GM12872 (cell line): ENCODE measurements at regions not wholly inside any gene's neighbourhood (a gene's known extent, or its start where the extent isn't known, plus 50 kb on each side); places are given as distances from the start of the nearest gene placed in this dataset.

Experiments used
- CTCF ChIP-seq: IDR thresholded peaks from 3 replicates; pipeline ENCODE4 v1.5.1; 2011; ENCODE audit warnings: low read depth, mild to moderate bottlenecking, low read length, moderate library complexity; ENCODE audit not compliant: insufficient read depth

GRCh38 chr18:27724362-27724761 is 452.6 kb downstream of the CDH2 start:
- no peak for TF ChIP-seq CTCF

GRCh38 chr18:27723168-27723567 is 453.8 kb downstream of the CDH2 start:
- no peak for TF ChIP-seq CTCF

GRCh38 chr18:27719680-27720079 is 457.2 kb downstream of the CDH2 start:
- no peak for TF ChIP-seq CTCF

DNA sequence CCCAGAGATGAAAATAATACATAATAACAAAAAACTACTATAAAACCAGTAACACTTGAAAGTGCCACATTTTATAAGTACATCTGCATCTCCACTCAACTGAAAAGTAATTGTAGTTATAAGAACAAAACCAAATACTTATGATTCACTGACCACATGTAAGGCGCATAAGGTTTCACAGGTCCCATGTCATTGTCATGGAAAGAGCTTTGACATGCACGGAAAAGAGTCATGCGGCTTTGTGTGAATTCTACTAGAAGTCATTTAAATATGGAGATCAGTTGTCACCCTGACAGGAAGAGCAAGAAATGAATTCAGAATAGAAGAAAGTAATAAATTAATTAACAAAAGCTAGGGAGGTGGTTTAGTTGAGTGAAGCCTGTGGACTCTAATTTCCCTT is 459.1 kb downstream of the CDH2 start:
- TF ChIP-seq CTCF = no peak

GRCh38 chr18:27717250-27717649 is 459.7 kb downstream of the CDH2 start:
- TF ChIP-seq CTCF = no peak

GRCh38 chr18:27715751-27716150 is 461.2 kb downstream of the CDH2 start:
- no peak for TF ChIP-seq CTCF

DNA sequence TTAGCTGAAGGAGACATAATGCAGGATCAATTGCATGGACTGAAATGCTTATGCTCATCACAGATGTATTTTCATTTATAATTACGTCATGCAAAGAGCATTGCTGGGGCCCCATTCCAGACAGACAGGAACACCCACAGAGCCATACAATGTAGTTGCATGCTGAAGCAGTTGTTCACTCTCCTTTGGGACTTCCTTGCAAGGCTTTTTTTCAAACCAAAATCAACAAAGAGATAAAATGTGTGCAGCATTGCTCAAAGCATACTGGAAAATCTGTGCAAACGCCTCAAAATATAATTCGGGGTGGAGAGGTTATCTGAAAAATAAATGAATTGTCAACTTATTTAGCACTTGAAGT is 463.2 kb downstream of the CDH2 start:
- TF ChIP-seq CTCF = no peak
